Skeletal muscle cell (primary cell): ENCODE measurements at regions not wholly inside any gene's neighbourhood (a gene's known extent, or its start where the extent isn't known, plus 50 kb on each side); places are given as distances from the start of the nearest gene placed in this dataset.
"Not testable (repeated sequence)": the region's sequence is repeated elsewhere in the genome, so short reads cannot be mapped to it uniquely, and the experiment has no call there.

Experiments used
- DNase-seq: peaks from one replicate; pipeline ENCODE4 v3.0.0-alpha.2; 2010; ENCODE audit warnings: low read depth
- H3K4me3 ChIP-seq: 2 replicates; pipeline ENCODE4 v1.5.1; 2011; ENCODE audit warnings: low read depth, mild to moderate bottlenecking, control low read depth, low read length, moderate library complexity

DNA sequence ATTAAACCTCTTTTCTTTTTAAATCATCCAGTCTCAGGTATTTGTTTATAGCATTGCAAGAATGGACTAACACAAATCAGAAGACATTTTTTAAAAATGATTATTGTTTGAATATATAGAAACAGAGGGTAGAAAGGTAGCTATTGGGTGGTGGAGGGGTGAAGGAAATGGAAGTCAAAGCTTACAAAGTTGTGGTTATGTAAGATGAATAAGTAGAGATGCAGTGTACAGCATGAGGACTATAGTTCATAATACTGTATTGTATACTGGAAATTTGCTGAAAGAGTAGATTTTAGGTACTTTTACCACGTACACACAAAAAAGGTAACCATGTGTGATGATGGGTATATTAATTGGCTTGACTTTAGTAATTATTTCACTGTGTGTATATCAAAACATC is 144.0 kb upstream of the FAM3C start:
- DNase-seq, result no peak

DNA sequence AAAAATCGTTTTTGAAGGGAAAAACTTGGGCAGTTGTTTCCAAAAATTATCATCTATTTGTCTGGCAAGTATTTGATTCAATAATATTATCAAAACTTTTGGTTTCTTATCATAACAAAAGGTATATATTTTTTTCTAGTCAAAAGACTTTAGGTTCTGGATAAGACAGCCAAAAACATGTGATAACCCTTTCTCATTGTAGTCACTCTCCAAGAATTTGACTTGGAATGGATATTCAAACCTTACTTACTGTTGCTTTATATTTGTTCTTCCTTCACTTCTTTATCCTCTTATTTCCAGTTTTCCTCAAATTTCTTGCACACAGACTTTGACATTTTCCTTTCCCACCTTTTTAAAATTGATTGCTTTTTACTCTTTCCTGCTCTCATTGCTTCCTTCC is 140.9 kb upstream of the FAM3C start:
- DNase-seq, result no peak
- no peak overlapping the region for H3K4me3 ChIP-seq

More for the DNA sequence above, 144.0 kb upstream of the FAM3C start:
- H3K4me3 ChIP-seq, result no peak overlapping the region

DNA sequence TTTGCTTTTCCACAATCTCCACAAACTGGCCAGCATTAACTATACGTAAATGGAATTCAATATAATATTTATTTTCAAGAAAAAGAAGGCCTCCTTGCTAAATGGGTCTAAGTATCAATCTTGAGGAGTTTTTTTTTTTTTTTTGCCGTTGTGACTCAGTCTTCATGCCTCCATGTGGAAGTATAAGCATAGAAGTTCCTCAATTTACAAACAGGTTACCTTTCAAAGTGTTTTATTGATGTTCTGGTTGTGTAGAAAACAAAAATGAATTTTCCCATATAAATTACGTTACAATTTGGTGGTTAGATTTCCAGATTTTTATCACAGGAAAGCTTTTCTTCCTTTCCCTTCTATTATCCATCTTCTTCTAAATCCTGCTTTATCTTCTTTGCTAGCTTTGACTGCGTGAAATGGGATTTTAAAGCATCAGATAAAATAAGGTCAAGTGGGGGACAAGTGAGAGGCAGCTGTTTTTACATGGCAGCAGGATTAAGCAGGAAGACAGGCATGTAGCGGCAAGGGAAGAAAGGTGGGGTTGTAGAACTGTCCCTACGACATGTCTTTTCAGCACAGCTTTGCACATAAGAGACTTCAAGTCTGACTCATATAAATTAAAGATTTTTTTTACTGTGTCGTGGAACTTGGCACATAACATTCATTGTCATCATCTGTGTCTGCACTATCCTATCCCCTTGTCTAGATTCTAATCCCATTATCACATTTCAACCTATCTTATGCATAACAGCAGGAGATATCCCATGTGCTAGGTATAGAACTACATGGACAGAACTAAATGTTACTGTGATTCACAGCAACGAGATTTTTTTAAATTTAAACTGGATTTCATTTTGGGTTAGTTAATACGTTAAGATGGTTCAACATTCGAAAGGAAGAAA is 135.3 kb upstream of the FAM3C start:
- DNase-seq, result no peak
- H3K4me3 ChIP-seq, result no peak overlapping the region

DNA sequence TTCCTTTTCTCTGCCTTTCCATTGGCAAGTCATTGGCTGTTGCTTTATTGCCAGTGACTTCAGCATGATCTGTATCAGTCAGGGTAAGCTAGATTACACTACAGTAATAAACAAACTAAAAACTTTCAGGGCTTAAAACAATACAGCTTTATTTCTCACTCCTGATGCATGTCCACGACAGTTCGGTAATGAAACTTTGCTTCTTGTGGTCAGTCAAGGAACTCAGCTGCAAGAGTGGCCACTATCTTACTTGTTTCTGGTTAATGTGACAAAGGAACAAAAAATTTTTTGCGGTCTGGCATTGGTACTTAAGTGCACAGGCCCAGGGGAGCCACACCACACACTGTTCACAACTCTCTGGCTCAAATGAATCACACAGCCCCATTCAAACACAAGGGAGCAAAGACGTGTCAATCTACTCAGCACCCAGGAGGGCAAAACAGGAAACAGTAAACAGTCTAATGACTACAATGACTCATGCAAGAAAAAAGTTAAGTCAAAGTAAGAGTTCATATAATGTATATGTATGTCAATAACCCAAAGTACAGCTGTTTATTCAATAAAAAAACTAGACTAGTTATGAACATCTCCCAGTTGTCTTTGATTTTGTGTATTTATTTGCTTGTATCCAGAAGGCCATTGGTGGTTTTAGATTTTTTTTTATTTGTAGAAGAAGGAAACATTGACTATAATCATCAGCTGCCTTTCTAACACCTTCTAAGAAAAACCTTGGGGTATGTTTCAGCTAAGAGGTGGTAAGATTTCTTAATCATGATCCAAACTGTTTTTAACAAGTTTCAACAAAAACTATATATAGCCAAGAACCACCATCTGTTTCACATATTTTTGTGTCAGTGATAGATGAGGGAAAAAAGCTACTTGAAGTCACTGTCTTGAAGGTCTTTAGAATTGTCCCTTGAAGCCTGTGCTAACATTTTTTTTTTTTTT is 134.4 kb upstream of the FAM3C start:
- no peak overlapping the region for H3K4me3 ChIP-seq
- DNase-seq, result peak; percentile 96

DNA sequence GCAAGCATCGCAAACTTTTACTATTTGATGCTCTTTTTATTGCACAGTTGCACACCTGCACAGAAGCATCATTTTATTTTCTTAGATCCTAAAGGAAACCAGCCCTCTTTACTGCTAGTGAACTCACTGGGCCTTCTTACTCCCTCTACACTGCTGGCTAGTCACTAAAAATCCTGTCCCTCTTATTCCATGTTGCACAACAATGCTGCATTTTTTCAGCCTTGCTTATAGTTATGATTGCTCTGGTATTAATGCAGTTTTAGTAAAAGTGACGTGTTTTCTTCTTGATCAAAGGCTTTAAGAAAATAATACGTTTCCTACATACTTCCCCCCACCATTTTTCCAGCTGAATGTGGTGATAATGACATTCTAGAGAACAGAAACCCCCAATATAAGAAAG is 132.9 kb upstream of the FAM3C start:
- DNase-seq, result no peak

DNA sequence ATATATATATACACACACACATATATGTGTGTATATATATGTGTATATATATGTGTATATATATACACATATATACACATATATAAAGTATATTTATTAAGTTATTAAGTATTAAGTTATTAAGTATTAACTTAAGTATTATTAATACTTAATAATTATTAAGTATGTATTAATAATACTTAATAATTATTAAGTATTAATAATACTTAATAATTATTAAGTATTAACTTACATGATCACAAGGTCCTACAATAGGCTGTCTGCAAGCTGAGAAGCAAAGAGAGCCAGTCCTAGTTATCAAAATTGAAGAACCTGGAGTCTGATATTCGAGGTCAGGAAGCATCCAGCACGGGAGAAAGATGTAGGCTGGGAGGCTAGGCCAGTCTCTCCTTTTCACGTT is 130.1 kb upstream of the FAM3C start:
- H3K4me3 ChIP-seq, DNase-seq: not testable (repeated sequence)

More for the DNA sequence above, 132.9 kb upstream of the FAM3C start:
- no peak overlapping the region for H3K4me3 ChIP-seq

DNA sequence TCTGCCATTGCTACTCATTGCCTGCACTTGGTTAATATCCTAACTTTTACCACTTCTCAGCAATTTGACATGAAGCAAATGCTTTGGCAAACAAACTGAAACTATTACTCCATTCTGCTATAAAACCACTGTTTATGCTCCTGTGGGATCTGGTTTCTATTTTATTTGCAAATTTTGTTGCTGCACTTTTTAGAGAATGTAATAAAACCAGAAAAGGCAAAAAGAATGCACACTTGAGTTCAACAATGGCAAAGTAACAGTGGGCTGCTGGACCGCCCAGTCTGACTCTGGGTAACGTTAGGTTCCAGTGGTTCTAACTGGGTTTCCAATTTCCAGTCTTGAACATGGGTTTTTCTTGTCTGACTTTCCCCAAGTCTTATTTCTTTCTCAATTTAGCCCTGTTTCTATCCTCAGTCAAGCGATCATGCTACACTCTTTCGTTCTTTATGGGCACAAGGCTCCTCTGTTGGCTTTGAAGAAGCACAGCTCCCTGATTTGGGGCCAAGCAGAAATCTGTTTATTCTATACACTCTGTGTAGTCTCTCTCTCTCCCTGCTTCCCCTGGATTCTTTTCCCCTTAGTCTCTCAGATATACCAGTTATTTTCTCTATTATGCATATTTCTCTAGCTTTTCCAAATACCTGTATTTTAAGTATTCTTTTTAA is 129.2 kb upstream of the FAM3C start:
- H3K4me3 ChIP-seq, result no peak overlapping the region
- DNase-seq, result no peak

DNA sequence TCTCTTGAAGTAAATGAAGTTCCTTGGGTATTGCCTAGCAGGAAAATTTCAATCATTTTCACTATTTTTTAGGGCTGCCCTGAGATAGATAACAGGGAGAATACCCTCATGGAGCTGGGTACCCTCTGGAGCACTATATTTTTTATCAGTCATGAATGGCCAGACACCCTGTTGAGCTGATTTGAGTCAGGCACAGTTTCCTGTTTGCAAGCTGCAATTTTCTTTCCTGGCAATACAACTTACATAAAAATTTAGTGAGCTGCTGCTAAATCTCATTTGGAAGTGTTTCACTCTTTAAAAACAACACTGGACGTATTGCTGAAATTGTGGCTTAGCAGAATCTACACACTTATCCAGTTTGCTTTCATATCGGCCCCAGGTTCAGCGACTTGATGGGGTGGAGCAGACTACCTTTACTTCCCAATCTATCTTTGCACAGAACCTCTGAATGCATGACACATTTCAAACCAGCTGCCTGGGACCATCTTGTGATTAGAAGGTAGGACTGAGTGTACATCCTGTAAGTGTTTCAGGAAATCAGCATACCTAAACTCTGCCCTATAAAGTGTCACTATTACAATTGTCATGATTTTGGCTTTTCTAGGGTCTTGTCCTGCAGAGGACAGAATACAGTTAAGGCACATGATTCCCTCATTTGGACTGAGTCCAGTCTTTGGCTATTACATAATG is 125.7 kb upstream of the FAM3C start:
- H3K4me3 ChIP-seq, result no peak overlapping the region
- DNase-seq, result no peak

DNA sequence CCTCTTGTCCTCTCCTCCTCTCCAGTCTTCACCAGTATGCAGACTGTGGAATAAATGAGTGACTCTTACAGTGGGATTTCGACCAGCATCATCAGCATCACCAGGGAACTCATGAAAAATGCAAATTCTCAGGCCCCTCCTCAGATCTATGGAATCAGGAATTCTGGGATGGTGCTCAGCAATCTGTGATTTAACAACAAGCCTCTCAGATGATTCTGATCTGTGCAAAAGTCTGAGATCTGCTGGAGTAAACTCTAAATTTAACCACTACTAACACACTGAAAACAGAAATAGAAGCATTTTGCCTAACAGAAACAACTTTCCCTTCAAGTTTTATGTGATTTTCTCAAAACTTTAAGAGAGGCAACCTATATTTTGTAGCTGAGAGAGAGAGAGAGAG is 124.8 kb upstream of the FAM3C start:
- DNase-seq, result no peak
- H3K4me3 ChIP-seq, result no peak overlapping the region

DNA sequence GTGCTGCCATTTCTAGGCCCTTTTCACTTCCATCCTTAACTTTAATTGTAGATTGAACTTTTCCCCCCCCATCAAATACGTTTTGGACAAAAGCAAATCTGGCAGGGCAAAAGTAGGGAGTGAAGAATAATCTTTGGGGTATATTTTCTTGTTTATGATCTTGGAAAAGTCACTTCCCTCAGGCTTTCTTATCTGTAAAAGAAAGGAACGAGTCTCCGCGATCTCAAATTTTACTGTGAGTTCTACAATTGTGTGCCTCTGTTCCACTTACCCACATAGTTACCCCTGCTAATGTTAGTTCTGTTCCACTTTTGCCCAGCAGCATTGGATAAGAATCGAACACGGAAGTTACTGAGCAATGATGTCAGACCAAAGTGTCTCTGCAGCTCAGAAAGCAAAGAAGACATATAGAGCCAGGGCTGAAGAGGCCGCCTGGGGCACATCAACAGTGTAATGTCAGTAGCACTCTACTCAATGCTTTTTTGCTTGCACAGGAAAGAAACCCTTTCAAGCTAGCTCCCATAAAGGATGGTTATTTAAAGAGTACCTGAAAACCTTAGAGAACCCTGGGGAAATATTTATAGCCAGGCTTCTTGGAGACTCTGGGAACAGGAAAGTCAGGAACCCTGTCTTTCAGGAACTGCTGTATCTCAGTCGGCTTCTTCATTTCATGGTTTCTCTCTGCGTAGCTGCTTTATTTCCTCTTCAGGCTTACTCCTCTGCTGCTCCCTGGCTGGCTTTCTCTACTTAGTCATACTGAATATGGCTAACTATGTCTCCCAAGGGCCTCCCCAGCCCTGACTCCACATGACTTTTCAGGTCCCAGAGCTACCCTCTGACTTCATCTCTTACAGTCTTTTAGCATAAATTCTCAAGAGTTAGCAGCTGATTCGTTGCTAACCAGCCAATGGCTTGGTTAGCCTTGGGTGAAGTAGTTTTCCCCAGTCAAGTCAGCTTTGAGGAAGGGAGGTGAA is 123.7 kb upstream of the FAM3C start:
- DNase-seq, result peak; percentile 39

DNA sequence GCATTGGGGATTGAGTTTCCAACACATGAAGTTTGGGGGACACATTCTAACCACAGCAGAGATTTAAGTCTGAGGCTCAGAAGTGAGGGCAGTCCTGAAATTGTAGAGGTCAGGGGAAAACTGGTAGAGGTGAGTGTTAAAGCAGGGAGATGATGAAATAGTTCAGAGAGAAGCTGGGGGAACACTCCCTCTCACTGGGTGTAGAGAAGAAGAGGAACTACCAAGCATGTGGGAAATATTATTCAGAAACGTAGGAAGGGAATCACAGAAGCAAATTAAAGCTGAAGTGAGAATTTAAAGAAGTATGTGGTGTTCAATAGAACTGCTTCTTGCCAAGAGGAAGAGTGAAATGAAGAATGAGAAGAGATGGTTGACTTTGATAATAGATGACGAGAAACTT is 121.5 kb upstream of the FAM3C start:
- no peak overlapping the region for H3K4me3 ChIP-seq
- DNase-seq, result no peak

More for the DNA sequence above, 123.7 kb upstream of the FAM3C start:
- no peak overlapping the region for H3K4me3 ChIP-seq

DNA sequence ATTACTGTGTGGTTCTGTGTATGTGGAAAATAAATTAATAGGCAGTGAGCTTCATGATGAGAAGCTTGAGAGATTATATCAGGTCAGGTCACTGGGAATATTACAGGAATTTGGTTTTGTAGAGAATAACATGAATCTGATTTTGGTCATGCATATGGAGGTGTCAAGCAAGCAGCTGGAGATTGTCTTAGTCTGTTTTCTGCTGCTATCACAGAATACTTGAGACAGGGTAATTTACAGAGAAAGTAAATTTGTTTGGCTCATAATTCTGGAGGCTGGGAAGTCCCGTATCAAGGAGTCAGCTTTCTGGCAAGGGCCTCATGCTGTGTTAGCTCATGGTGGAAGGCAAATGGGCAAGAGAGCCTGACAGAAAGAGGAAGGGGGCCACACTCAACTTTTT is 120.7 kb upstream of the FAM3C start:
- H3K4me3 ChIP-seq, result no peak overlapping the region
- DNase-seq, result no peak

DNA sequence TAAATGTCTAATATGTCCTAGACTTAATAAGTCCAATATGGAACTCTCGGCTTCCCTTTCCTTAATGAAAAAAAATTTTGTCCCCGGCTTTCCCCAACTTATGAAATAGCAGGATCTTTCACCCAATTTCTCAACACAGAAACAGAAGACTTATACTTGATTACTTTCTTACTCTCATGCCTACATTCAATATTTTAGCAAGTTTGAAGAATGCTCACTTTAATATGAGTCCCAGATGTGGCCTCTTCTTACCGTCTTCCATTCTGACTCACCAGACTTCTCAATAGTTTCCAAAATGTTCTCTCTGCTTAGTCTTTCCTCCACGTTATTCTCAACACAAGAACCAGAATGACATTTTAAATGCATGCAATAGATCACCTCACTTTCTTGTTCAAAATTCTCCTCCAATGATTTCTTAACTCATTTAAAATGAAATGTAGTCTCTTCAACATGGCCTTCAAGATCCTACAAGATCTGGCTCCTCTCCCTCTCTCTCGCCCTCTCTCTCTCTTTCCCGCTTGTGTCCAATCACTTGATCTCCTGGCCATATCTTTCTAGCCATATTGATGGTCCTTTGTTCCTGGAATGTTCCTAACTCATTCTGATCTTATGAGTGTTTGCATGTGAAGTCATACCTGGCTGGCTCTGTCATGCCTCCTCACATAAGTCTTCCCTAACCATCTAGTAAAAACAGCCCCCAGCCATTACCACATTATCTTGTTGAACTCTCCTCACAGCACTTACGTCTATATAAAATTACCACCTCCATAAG is 119.7 kb upstream of the FAM3C start:
- no peak overlapping the region for H3K4me3 ChIP-seq
- no peak for DNase-seq

DNA sequence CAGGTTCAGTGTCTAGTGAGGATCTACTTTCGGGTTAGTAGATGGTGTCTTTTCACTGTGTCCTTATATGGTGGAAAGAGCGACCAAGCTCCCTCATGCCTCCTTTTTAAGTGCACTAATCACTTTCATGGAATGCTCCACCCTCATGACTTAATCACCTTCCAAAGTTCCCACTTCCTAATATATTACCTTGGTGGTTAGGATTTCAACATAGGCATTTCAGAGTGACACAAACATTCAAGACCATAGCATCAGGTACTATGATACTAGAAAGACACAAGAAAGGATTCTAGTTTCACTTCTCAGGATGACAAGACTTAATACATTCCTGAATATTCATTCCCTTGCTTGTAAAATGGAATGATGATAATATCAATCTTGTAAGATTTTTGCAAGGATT is 119.1 kb upstream of the FAM3C start:
- no peak for DNase-seq
- H3K4me3 ChIP-seq, result no peak overlapping the region

DNA sequence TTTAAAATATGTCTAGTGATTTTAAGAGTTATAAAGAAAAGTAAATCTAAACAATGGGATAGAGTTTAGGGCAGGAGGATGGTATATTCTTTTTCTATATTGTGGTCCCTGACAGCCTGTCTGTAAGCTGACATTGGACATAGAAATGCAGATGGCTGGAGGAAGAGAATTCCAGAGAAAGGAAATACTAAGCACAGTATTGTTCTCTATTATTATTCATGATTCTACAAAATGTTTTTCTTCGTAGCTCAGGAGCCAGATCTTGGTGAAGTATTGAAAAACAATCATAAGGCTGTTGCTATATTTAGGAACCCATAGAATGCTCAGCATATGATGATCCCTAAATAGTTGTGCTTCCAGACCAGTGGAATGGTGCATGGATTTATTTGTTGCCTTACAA is 117.0 kb upstream of the FAM3C start:
- H3K4me3 ChIP-seq, result no peak overlapping the region
- no peak for DNase-seq

DNA sequence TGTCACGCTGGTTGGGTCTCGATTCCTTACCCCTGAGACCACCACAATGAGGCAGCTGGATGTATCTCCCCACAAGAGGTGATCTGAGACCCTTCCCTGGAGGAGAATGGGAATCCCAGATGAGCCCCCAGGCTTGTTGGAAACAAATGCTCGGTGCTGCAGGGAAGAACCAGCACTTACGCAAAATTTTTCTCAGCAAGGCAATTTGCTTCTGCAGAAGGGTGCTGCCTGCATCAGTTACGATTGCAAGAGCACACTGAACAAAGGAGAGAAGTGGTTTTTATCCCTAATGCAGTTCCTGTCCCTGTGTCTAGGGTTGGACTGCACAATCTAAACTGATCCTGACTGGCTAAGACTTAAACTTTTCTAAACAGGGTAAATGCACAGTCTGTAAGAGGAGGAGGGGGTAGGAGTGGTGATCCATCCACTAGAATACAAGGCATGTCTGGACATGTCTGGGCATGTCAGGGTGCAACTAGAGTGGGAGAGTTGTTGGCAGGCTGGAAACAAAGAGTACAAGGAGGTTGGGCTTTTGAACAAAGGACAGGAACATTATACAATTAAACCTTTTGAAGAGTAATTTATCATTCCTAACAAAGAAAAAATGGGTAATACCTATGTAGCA is 114.9 kb upstream of the FAM3C start:
- DNase-seq, result no peak
- H3K4me3 ChIP-seq, result no peak overlapping the region

DNA sequence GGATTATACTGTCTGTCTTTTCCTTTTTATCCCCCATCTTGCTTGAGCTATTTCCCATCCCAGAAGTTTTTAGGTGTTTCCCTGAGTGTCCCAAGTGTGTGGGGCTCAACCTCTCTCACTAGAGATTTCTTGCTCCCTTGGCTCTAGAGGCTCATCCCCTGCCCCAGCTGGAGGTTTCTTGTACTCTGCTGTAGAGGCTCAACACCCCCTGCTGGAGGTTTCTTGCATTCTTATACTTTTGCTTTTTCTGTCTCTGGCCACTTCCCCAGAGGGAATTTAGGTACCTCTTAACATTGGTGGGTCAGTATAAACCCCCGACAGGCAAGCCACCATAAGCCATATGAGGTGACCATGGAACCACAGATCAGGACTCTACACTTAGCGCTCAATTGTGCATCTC is 114.2 kb upstream of the FAM3C start:
- no peak overlapping the region for H3K4me3 ChIP-seq
- no peak for DNase-seq
